ENCODE measurements at regions not wholly inside any gene's neighbourhood (a gene's known extent, or its start where the extent isn't known, plus 50 kb on each side); places are given as distances from the start of the nearest gene placed in this dataset.

DNA sequence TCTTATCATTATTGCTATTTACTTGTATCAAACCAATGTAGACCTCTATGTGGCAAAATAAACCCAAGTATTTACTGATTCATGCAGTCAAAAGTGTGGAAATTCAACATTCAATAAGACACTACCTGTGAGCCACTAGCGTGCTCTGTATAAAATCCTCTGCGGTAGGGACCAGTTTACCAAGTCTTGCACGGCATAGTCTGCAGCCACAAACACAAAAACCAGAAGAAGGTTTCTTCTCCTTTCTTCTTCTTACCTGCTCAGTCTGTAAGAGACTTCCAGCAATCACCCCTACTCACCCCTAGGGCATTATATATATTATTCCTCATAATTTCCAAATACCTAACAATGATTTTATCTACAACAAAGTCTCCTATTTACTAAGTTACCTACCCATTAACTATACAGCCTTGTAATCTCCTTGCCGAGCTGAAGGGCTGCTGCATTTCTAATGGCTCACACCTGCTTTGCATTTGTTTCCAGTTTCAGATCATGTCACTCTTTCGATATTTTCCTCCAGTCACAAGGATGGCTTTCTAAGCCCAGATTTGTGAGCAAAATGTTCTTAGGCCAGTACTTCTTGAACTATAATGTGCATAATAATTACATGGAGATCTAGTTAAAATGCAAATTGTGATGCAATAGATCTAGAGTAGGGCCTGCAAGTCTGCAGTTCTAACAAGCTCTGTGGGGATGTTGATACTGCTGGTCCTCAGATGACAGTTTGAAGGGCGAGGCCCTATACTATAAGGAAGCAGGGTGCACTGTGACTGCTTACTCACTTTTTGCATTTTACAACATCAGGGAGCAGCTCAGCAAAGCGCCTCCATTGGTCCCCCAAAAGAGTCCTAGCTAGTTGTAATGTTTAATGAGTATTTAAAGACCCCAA, 191.9 kb upstream of the DDI1 start:
- TF ChIP-seq CTCF (conservative IDR thresholded peaks at IDR 0.05) (no peak), EZH2 (IDR thresholded peaks at IDR 0.05; ENCODE audit: low read depth) (no peak)

All from PC-9 (cell line).